ENCODE measurements at regions not wholly inside any gene's neighbourhood (a gene's known extent, or its start where the extent isn't known, plus 50 kb on each side); places are given as distances from the start of the nearest gene placed in this dataset.

GRCh38 chr20:22429175-22430153, 154.9 kb downstream of the FOXA2 start:
- DNase-seq (ENCODE audit: low spot score): no peak
- no peaks in the 10 kb centered on the region for H3K27me3 ChIP-seq
- H3K4me3 ChIP-seq: no peak overlapping the region
- H3K4me1 ChIP-seq: no peaks in the 10 kb centered on the region
- no peak for TF ChIP-seq CTCF (IDR thresholded peaks at IDR 0.05)
- no peaks in the 10 kb centered on the region for H3K36me3 ChIP-seq
- peaks cover 0 to 4% of the 10 kb centered on the region in 2 donors for H3K9me3 ChIP-seq
- H3K27ac ChIP-seq: no peak overlapping the region

GRCh38 chr20:22428051-22428450, 156.3 kb downstream of the FOXA2 start:
- H3K27me3 ChIP-seq: no peaks in the 10 kb centered on the region
- H3K9me3 ChIP-seq: peaks cover 0 to 4% of the 10 kb centered on the region in 2 donors
- TF ChIP-seq CTCF (IDR thresholded peaks at IDR 0.05): no peak
- no peaks in the 10 kb centered on the region for H3K36me3 ChIP-seq
- no peaks in the 10 kb centered on the region for H3K4me1 ChIP-seq
- H3K4me3 ChIP-seq: no peak overlapping the region
- DNase-seq (ENCODE audit: low spot score): no peak
- no peak overlapping the region for H3K27ac ChIP-seq

GRCh38 chr20:22426772-22427171, 157.6 kb downstream of the FOXA2 start:
- no peak for TF ChIP-seq CTCF (IDR thresholded peaks at IDR 0.05)
- no peak overlapping the region for H3K27ac ChIP-seq
- H3K36me3 ChIP-seq: no peaks in the 10 kb centered on the region
- H3K27me3 ChIP-seq: no peaks in the 10 kb centered on the region
- no peak overlapping the region for H3K4me3 ChIP-seq
- H3K9me3 ChIP-seq: peaks cover 0 to 4% of the 10 kb centered on the region in 2 donors
- no peaks in the 10 kb centered on the region for H3K4me1 ChIP-seq
- DNase-seq (ENCODE audit: low spot score): no peak

DNA sequence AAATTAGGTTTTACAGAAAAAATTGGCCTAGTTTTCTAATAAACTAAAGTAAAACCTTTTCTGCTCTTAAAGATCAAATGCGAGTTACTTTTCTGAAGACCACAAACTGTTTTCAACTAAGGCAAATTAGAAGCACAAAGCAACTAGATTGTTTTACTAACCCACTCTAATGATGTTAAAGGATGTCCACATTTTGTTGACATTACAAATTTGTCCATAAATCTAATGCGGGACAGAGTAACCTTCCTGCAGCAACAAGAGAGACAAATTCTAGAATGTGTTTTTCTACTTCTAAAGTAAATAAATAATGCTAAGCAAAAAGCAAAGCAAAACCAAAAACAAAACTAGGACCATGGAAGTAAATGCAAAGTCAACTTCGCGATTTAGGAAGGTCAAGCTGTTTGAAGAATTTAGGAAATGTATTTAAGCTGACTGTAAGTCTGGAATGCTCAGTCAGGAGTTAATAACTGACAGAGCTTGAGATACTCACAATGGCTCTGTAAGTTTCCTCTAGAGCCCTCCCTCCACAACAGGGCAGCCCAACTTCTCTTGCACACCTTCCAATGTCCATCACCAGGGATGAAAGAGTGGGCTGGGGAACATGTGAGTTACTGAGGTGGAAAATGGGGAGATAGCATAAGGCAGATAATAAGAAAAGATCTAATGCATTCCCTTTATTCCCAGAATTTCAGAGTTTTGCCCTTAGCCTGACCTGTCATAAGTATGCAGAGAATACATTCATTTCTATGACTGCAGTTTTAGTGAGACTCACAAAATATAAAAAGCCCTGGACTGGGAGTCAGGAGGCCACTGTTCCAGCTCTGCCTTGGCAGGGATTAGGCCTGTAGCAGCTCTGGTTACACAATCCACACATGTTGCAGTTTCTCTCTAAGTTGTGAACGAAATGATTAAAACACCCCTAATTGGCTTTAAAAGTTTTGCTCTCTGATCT, 158.8 kb downstream of the FOXA2 start:
- no peak overlapping the region for H3K27ac ChIP-seq
- H3K4me3 ChIP-seq: no peak overlapping the region
- TF ChIP-seq CTCF (IDR thresholded peaks at IDR 0.05): no peak
- peaks cover 0 to 4% of the 10 kb centered on the region in 2 donors for H3K9me3 ChIP-seq
- no peak for DNase-seq (ENCODE audit: low spot score)
- H3K36me3 ChIP-seq: no peaks in the 10 kb centered on the region
- no peaks in the 10 kb centered on the region for H3K4me1 ChIP-seq
- no peaks in the 10 kb centered on the region for H3K27me3 ChIP-seq

DNA sequence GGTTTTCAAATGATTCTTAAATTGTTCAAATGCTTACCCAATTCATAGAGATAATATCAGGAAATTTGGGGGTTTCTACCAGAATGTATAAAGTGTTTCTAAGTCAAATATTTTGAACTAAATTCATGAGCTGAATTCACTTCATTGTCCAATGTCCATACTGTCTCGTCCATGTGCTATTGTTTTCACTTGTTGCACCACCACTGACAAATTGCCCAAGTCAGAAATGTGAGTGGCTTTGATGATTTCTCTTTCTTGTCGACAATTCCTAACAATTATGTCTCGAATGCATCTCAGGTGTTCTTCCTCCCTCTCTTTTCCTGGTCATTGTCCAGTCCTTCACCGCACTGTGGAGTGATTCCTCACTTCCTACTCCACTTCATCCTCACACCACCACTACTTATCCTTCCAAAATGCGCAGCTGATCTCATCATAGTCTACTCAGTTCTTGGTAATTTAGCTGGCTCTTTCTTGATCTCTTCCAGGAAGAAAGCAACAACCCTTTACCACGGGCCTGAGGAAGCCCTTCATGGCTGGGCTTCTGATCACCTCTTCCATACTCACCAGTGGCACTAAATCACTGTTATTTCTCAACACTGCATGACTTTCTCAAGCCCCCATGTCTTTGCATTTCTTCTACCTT, 161.1 kb downstream of the FOXA2 start:
- no peaks in the 10 kb centered on the region for H3K36me3 ChIP-seq
- DNase-seq (ENCODE audit: low spot score): no peak
- no peak for TF ChIP-seq CTCF (IDR thresholded peaks at IDR 0.05)
- no peaks in the 10 kb centered on the region for H3K27me3 ChIP-seq
- H3K27ac ChIP-seq: no peak overlapping the region
- H3K4me1 ChIP-seq: no peaks in the 10 kb centered on the region
- H3K4me3 ChIP-seq: no peak overlapping the region
- H3K9me3 ChIP-seq: peaks cover 0 to 4% of the 10 kb centered on the region in 2 donors
